Mesothelial cell of epicardium (in vitro differentiated cells): ENCODE measurements at regions not wholly inside any gene's neighbourhood (a gene's known extent, or its start where the extent isn't known, plus 50 kb on each side); places are given as distances from the start of the nearest gene placed in this dataset.
A peak's percentile ranks its signal among the peaks of the same experiment; 100 is the strongest.

ENCODE experiments used
- DNase-seq, 2 experiments: peaks; one replicate each; pipeline ENCODE4 v3.0.0; 2021; ENCODE audit warnings: low spot score in 2 of 2; ENCODE audit not compliant: unreplicated experiment in 2 of 2
- H3K27ac Mint-ChIP-seq: 2 replicates; pipeline ENCODE4 v1.8.0; 2021; ENCODE audit warnings: mixed read lengths
- H3K27me3 Mint-ChIP-seq: 2 replicates; pipeline ENCODE4 v1.8.0; 2021; ENCODE audit warnings: low read depth, mixed read lengths
- H3K36me3 Mint-ChIP-seq: 2 replicates; pipeline ENCODE4 v1.8.0; 2021; ENCODE audit warnings: mixed read lengths
- H3K4me1 Mint-ChIP-seq: 2 replicates; pipeline ENCODE4 v1.8.0; 2021; ENCODE audit warnings: mixed read lengths
- H3K4me3 Mint-ChIP-seq: 2 replicates; pipeline ENCODE4 v1.8.0; 2021; ENCODE audit warnings: mild to moderate bottlenecking, moderate library complexity, mixed read lengths
- H3K9me3 Mint-ChIP-seq: 2 replicates; pipeline ENCODE4 v1.8.0; 2021; ENCODE audit warnings: mixed read lengths
- TF ChIP-seq, protein P1 (sequence below): fragments of 200-600 bp; sonication (generic); IDR thresholded peaks from one replicate; pipeline ENCODE4 v1.5.0; 2021; ENCODE audit warnings: antibody characterized with exemption; ENCODE audit not compliant: unreplicated experiment

DNA sequence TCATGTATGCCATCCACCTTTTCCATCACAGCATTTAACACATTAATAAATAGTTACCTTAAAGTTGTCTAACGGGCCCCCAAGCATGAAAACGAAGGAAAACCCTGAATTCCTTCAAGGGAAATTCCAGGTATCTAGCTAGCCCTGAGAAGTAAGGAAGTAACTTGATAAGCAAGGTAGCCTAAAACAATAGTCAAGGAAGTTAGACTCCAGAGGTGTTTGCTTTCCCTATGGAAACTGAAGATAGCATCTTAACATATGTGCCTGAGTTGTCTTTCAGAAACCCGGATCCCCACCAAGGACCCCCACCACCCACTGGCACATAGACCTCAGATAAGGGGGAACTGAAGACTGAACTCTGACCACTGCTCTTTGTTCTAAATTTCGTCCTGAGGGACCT, 127.4 kb downstream of the TBXT start:
- Mint-ChIP-seq H3K36me3 (no peaks in the 10 kb centered on the region), H3K9me3 (peaks cover 33% of the 10 kb centered on the region), H3K4me3 (no peak overlapping the region), H3K27ac (no peak overlapping the region), H3K27me3 (peaks cover 14% of the 10 kb centered on the region), H3K4me1 (peaks cover 1% of the 10 kb centered on the region)
- no peak for DNase-seq
- TF ChIP-seq, protein P1, sequence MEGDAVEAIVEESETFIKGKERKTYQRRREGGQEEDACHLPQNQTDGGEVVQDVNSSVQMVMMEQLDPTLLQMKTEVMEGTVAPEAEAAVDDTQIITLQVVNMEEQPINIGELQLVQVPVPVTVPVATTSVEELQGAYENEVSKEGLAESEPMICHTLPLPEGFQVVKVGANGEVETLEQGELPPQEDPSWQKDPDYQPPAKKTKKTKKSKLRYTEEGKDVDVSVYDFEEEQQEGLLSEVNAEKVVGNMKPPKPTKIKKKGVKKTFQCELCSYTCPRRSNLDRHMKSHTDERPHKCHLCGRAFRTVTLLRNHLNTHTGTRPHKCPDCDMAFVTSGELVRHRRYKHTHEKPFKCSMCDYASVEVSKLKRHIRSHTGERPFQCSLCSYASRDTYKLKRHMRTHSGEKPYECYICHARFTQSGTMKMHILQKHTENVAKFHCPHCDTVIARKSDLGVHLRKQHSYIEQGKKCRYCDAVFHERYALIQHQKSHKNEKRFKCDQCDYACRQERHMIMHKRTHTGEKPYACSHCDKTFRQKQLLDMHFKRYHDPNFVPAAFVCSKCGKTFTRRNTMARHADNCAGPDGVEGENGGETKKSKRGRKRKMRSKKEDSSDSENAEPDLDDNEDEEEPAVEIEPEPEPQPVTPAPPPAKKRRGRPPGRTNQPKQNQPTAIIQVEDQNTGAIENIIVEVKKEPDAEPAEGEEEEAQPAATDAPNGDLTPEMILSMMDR: no peak

DNA sequence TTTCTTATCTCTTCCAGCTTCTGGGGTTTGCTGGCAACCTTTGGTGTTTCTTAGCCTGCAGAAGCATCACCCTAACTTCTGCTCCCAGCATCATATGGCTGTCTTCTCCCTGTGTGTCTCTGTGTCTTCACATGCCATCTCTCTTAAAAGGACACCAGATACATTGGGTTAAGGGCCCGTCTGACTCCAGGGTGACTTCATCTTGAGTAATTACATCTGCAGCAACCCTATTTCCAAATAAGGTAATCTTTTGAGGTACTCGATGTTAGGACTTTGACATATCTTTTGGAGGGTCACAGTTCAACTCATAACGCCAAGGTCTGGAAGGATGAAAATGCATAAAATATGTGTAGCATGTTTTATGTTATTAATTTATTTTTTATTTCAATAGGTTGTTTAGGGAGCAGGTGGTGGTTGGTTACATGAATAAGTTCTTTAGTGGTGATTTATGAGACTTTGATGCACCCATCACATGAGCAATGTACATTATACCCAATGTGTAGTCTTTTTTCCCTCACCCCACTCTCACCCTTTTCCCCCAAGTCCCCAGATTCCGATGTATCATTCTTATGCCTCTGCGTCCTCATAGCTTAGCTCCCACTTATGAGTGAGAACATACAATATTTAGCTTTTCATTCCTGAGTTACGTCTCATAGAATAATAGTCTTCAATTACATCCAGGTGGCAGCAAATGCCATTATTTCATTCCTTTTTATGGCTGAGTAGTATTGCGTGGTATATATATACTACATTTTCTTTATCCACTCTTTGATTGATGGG, 131.1 kb downstream of the TBXT start:
- Mint-ChIP-seq H3K4me3 (no peak overlapping the region), H3K36me3 (no peaks in the 10 kb centered on the region), H3K9me3 (peaks cover 38% of the 10 kb centered on the region), H3K27ac (no peak overlapping the region), H3K27me3 (peaks cover 4% of the 10 kb centered on the region), H3K4me1 (no peaks in the 10 kb centered on the region)
- no peak for DNase-seq
- TF ChIP-seq, protein P1: no peak

DNA sequence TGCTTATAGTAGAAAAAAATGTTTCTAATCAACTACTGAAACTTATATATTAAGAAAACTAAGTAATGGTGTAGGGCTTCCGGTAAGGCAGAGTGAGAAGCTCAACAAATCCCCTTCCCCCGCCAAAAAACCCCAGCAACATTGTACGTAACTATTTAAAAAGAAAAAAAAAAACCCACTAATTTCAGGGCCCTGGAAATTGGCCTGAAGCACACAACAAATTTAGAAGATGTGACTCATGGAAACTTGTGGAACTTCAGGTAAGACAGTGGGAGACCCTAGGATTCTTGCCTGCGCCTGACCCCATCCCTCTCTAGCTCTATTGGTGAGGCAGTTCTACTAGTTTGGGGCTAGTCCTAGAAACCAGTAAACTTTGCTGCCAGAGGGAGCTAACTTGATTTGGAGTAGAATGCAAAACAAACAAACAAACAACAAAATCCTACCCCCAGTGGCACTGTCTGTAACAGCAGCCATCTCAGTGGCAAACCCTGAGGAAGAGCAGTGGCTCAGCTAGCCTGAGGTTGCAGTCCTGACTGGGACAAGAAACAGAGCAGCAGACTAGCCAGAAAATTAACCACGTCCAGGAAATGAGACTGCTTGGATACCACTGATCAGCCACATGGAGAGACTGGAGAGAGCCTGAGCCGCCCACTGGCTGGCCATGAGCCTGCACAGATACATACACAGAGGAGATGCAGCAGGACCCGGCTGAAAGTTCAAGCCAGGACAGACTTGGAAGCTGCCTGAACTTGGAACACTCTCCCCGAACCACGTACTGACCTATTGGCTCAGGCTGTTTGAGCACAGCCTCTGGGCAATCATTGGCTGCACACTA, 135.1 kb downstream of the TBXT start:
- no peak overlapping the region for H3K4me3 Mint-ChIP-seq
- H3K27ac Mint-ChIP-seq: no peak overlapping the region
- no peak for DNase-seq
- peaks cover 25% of the 10 kb centered on the region for H3K27me3 Mint-ChIP-seq
- no peaks in the 10 kb centered on the region for H3K36me3 Mint-ChIP-seq
- TF ChIP-seq, protein P1: peak; percentile 6
- no peaks in the 10 kb centered on the region for H3K4me1 Mint-ChIP-seq
- H3K9me3 Mint-ChIP-seq: peaks cover 22% of the 10 kb centered on the region

DNA sequence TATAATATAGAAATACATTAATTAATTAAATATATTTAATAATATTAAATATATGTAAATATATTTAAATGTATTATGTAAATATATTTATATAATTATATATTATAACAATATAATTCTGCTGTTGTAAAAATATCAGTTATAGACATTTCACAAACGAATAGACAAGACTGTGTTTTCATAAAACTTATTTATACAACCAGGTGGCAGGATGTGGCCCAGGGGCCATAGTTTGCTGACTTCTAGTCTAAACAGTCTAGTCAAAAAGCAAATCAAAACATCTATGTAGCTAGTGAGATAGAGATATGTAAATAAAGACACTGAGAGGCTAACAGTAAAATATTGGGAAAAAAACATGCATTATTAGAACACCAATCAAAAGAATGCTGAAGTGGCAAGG, 136.4 kb downstream of the TBXT start:
- H3K27me3 Mint-ChIP-seq: peaks cover 31% of the 10 kb centered on the region
- H3K9me3 Mint-ChIP-seq: peaks cover 9% of the 10 kb centered on the region
- no peak overlapping the region for H3K27ac Mint-ChIP-seq
- no peaks in the 10 kb centered on the region for H3K4me1 Mint-ChIP-seq
- no peak overlapping the region for H3K4me3 Mint-ChIP-seq
- no peaks in the 10 kb centered on the region for H3K36me3 Mint-ChIP-seq
- TF ChIP-seq, protein P1: no peak
- DNase-seq: no peak

DNA sequence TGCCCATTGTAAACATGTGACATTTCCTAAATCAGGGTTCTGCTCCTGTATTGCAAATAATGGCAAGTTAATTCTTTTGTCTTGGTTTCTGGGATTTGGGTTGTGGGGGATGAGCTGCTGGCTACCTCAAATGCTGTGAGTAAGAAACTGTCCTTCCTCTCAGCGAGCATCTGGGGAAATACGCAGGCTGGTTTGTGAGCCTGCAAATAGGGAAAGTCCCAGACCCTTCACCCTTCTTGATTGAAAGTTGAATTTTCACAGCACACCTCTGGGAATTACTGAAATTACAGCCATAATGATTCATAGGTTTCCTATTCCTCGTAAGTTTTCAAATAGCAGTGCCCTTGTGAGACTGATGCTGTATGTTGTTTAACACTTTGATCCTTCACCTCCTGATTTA, 138.1 kb downstream of the TBXT start:
- no peak overlapping the region for H3K4me3 Mint-ChIP-seq
- peaks cover 7% of the 10 kb centered on the region for H3K9me3 Mint-ChIP-seq
- DNase-seq: no peak
- H3K4me1 Mint-ChIP-seq: no peaks in the 10 kb centered on the region
- peaks cover 37% of the 10 kb centered on the region for H3K27me3 Mint-ChIP-seq
- H3K27ac Mint-ChIP-seq: no peak overlapping the region
- H3K36me3 Mint-ChIP-seq: no peaks in the 10 kb centered on the region
- TF ChIP-seq, protein P1: no peak
